GM19351 (cell line): ENCODE measurements at regions not wholly inside any gene's neighbourhood (a gene's known extent, or its start where the extent isn't known, plus 50 kb on each side); places are given as distances from the start of the nearest gene placed in this dataset.
"Not testable (repeated sequence)": the region's sequence is repeated elsewhere in the genome, so short reads cannot be mapped to it uniquely, and the experiment has no call there.

Source experiments
- ATAC-seq: cut with Tn5 transposase; IDR thresholded peaks from one replicate; pipeline ENCODE4 v1.9.1; 2021; ENCODE audit warnings: mild to moderate bottlenecking, moderate library complexity; ENCODE audit not compliant: unreplicated experiment

GRCh38 chr11:116353589-116353988 lies 419.2 kb downstream of the BUD13 start:
- ATAC-seq = no peak

GRCh38 chr11:116352881-116353280 lies 419.9 kb downstream of the BUD13 start:
- ATAC-seq = no peak

DNA sequence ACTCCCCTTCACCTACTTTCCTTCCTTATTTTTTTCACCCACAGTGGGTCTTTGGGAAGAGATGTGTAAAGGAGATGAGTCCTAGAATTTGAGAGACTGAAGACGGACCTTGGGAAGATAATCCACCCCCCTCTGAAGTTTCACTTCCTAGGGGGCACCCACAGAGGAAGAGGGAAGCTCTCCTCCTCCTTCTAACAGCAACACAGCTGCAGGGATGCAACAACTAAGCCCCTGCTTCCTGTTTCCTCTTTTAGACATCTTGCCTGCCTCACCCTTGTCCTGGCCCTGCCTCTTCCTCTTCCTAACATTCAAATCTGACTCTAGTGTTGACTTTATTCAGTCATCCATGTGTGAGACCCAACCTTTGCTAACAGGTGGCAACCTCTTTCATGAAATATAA lies 424.6 kb downstream of the BUD13 start:
- ATAC-seq = no peak

- ATAC-seq = no peak
Observed at GRCh38 chr11:116345575-116345974, 427.2 kb downstream of the BUD13 start.

- no peak for ATAC-seq
Observed at GRCh38 chr11:116344601-116345000, 428.2 kb downstream of the BUD13 start.

DNA sequence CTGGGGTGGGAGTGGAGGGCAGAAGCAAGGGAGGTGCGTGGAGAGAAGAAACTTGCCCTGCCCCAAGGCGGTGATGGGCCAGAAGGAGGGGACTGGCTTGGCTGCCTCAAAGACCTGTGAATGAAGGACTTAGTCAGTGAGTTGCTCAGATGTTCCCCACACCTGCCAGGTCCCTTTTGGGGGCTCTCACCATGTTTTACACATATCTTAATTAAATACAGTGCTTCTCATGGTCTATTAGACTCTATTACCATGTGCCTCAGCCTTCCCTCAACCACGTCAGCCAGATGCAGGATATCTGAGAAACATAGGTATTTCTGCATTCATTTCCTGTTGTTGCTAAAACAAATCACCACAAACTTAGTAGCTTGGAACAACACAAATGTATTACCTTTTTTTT lies 429.5 kb downstream of the BUD13 start:
- no peak for ATAC-seq

- ATAC-seq = no peak
Observed at GRCh38 chr11:116342148-116342547, 430.6 kb downstream of the BUD13 start.

DNA sequence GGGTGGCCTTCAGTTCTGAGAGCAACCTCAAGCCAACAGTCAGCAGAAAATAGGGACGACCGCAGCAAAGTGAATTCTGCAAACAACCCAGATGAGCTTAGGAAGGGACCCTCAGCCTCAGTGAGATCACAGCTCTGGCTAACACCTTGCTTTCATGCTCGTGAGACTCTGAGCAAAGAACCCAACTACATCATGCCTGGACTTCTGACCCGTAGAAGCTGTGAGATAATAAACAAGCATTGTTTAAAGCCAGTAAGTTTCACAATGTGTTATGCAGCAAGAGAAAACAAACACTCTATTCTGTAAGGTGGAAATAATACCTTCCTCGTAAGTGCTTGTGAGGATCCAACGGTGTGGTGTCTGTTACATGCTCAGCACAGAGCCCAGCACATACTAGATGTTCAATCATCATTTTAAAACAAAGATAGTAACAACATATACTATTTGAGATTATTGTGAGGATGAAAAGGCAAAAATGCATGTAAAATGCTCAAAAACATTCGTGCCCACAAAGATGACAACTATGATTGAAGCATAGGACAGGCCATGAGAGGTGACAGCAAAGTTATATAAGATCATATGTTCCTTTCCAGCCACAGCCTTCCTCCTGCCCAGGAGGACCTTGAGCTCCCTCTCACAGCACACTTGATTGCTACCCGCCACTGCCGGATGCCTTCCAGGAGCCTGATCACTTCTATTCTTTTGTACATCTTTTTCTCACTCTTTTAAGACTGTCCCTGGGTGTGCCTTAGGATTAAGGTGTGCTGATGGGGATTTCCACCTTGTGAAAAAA lies 433.3 kb downstream of the BUD13 start:
- no peak for ATAC-seq

- not testable (repeated sequence) for ATAC-seq
Observed at GRCh38 chr11:116338500-116338899, 434.3 kb downstream of the BUD13 start.

DNA sequence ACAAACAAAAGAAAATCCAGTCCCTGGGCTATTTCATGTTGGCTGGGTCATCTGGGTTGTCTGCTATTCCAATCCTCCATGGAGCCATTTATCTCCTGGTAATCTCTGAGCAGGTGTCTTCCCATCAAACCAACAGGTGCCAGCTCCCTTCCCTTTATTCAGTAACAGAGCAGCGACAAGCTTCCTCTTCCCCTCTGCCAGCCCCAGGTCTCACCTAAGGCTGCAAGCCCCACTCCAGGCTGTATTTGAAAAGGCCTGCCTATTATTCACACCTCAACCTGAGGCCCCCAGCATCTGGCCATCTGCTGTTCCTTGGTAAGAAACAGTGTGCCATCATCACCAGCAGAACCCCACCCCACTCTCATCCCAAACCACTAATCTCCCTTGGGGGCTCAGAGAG lies 436.2 kb downstream of the BUD13 start:
- no peak for ATAC-seq

- ATAC-seq = no peak
Observed at GRCh38 chr11:116335891-116336290, 436.9 kb downstream of the BUD13 start.

DNA sequence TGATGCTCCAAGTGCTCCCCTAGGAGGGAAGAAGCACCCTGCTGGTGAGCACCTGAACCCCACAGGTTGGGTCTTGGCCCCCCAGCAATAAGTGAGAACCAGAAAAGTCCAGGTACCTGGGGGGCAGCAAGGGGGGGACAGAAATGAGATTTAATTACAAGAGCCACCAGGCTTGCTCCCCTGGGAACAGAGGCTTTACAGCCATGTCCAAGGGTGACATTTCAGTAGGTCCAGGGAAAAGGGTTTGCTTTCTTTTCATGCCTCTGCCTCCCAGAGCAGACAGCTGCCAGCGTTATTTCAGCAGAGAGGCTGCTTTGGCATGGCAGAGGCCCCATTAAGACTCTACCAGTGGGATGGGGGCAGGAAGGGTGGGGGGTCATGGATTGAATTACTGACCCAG lies 437.7 kb downstream of the BUD13 start:
- no peak for ATAC-seq

- no peak for ATAC-seq
Observed at GRCh38 chr11:116334596-116334995, 438.2 kb downstream of the BUD13 start.

GRCh38 chr11:116333001-116333535 lies 439.7 kb downstream of the BUD13 start:
- no peak for ATAC-seq

DNA sequence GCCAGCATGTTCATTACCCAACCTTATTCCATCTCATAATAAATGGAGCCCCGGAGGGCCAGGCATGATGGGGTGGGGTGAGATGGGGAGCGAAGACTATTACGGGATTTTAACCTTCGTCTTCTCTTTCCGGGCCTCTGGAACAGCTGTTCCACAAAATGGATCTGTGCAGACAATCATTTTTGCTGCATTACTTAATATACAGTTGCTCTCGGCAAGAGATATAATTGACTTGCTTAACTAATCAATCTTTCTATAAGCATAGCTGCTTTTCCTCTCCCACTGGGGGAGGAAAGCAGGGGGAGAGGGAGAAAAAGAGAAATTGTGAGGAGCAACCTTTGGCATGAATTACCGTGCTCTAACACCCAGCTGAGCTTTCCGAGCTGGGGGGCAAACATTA lies 440.4 kb downstream of the BUD13 start:
- no peak for ATAC-seq

GRCh38 chr11:116331381-116331780 lies 441.4 kb downstream of the BUD13 start:
- ATAC-seq = no peak

GRCh38 chr11:116330439-116331185 lies 442.2 kb downstream of the BUD13 start:
- ATAC-seq = no peak

DNA sequence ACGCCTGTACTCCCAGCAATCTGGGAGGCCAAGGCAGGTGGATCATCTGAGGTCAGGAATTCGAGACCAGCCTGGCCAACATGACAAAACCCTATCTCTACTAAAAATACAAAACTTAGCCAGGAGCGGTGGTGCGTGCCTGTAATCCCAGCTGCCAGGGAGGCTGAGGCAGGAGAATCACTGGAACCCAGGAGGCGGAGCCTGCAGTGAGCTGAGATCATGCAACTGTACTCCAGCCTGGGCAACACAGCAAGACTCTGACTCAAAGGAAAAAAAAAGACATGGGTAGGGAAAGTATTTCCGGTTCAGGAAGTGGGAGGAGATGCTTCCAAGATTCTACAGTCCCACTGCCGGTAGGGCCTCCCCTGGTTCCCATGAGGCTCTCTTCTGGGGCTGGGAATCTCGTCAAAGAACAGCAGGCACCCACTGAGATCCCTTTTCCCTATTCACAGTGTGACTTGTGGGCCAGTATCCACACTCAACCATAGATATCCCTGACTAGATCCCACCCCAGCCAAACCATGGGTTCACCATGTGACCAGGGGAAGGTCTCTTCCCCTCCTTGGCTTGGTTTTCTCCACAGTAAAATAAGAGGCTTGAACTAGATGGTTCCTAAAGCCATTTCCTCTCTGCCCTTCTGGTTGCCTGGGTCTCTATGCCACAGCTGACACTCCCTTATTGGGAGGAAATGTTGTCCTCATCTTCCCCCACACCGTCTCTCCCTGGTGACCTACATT lies 443.3 kb downstream of the BUD13 start:
- no peak for ATAC-seq

DNA sequence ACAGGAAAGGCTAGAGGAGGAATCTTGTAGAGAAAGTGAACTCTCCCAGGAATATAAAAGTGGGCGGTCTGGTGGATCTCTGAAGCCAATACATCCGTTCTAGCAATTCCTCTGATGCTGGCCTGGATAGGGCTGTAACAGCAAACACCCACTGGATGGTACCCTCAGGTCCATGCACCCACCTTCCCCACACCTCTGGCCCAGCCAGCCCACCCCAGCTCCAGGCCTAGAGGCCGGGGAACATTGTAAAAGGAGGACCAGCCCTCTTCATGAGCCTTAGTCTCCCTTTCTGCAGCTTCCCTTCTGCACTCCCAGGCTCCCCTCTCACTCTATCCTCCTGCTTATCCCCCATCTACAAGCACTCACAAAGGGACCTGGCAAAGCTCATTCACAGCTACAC lies 443.9 kb downstream of the BUD13 start:
- ATAC-seq = no peak

DNA sequence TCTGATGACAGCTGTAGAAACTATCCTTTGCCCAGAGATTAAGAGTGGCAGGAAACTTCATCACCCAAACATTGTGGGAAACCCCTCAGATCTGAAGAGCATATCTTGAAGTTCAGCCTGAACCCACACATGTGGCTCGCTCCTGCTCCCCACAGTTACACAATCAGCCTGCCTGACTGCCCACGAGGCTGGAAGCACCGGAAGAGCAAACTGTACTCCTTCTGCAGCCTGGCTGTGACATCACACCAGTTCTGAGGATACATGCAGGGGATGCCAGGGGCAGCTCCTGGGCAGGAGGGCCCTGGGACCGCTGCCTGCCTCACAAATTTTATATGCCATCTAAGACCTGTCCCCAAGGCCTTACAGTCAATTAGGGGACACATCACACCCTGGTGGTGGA lies 444.4 kb downstream of the BUD13 start:
- no peak for ATAC-seq

- ATAC-seq = no peak
Observed at GRCh38 chr11:116326146-116326545, 446.6 kb downstream of the BUD13 start.
